ENCODE measurements at regions not wholly inside any gene's neighbourhood (a gene's known extent, or its start where the extent isn't known, plus 50 kb on each side); places are given as distances from the start of the nearest gene placed in this dataset.
"Not testable (repeated sequence)": the region's sequence is repeated elsewhere in the genome, so short reads cannot be mapped to it uniquely, and the experiment has no call there.

DNA sequence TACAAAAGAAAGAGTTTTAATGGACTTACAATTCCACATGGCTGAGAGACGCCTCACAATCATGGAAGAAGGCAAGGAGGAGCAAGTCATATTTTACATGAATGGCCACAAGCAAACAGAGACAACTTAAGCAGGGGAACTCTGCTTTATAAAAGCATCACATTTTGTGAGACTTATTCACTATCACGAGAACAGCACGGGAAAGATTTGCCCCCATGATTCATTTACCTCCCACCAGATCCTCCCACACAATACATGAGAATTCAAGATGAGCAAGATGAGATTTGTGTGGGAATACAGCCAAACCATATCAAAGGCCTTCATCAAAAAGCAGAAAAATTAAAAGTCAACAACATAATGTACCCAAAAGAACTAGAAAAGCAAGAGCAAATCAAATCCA, 111.0 kb upstream of the RPRM start:
- no peak for DNase-seq (ENCODE audit: extremely low spot score in 2 of 2)
- no peak for TF ChIP-seq POLR2A (IDR thresholded peaks at IDR 0.05)
- TF ChIP-seq, protein P1, sequence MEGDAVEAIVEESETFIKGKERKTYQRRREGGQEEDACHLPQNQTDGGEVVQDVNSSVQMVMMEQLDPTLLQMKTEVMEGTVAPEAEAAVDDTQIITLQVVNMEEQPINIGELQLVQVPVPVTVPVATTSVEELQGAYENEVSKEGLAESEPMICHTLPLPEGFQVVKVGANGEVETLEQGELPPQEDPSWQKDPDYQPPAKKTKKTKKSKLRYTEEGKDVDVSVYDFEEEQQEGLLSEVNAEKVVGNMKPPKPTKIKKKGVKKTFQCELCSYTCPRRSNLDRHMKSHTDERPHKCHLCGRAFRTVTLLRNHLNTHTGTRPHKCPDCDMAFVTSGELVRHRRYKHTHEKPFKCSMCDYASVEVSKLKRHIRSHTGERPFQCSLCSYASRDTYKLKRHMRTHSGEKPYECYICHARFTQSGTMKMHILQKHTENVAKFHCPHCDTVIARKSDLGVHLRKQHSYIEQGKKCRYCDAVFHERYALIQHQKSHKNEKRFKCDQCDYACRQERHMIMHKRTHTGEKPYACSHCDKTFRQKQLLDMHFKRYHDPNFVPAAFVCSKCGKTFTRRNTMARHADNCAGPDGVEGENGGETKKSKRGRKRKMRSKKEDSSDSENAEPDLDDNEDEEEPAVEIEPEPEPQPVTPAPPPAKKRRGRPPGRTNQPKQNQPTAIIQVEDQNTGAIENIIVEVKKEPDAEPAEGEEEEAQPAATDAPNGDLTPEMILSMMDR (IDR thresholded peaks at IDR 0.05) = no peak
- TF ChIP-seq POLR2AphosphoS5 (IDR thresholded peaks at IDR 0.05; ENCODE audit: insufficient read depth in 1 of 2, low read depth in 1 of 2) = no peak
- Histone ChIP-seq H3K4me1 (no peaks in the 10 kb centered on the region), H3K36me3 (no peaks in the 10 kb centered on the region), H3K27me3 (no peaks in the 10 kb centered on the region), H3K27ac (no peak overlapping the region), H3K9me3 (no peaks in the 10 kb centered on the region), H3K4me3 (no peak overlapping the region)
- intact Hi-C loops (cut with DNase I) = no loop called here

DNA sequence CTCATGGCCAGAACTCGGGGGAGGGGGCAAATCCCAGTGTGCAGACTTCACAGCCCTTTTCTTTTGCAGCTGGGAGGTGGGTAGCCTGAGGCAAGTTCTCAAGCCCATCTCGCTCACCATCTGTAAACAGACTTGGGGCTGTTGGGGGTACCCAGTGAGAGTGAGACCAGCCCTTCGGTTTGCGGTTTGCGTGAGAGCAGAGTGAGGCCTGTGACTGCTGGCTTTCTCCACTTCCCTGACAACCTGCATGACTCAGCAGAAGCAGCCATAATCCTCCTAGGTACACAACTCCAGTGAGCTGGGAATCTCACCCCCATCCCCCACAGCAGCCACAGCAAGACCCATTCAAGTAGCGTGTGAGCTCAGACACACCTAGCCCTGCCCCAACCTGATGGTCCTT, 114.5 kb upstream of the RPRM start:
- H3K36me3 ChIP-seq; H3K4me3 ChIP-seq; H3K27ac ChIP-seq; H3K4me1 ChIP-seq; H3K9me3 ChIP-seq; intact Hi-C loops (cut with DNase I); DNase-seq (ENCODE audit: extremely low spot score in 2 of 2); H3K27me3 ChIP-seq: not testable (repeated sequence)

DNA sequence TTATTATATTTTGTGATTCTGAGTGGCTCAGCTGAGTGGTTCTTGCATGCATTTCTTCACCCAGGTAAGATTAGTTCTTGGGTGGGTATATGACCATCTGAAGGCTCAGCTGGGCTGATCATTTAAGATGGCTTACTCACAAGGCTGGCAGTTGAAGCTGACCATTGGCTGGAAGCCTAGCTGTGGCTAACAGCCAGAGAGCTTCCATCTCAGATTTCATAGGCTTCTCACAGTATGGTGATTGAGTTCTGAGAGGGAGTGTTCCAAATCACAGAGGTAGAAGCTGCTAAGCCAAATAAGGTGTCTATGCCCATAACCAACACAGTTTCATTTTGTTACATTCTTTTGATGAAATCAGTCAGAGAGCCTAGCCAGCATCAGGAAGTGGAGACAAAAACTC, 117.4 kb upstream of the RPRM start:
- TF ChIP-seq, protein P1 (IDR thresholded peaks at IDR 0.05) = no peak
- no peak for TF ChIP-seq POLR2A (IDR thresholded peaks at IDR 0.05)
- TF ChIP-seq POLR2AphosphoS5 (IDR thresholded peaks at IDR 0.05; ENCODE audit: insufficient read depth in 1 of 2, low read depth in 1 of 2) = no peak

DNA sequence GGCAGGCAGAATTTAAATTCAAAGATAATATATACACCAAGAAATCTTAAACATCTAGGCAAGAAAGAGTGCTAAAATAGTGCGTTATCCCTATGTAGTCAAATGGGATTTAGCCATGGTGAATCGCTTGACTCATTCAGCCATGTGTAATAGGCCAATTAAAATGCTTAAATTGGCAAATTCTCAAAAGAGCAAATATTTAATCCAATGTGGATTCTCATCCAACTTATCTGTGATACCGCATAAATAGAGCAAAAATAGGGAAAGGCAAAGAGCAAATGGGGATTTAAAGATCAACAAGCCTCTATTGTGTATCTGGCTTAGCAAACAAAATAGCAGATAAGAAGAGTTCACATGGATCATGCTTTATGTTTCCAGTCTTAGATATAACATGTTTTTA, 123.2 kb upstream of the RPRM start:
- H3K4me3 ChIP-seq = no peak overlapping the region
- intact Hi-C loops (cut with DNase I) = no loop called here
- TF ChIP-seq, protein P1 (IDR thresholded peaks at IDR 0.05) = no peak
- TF ChIP-seq POLR2A (IDR thresholded peaks at IDR 0.05) (no peak), POLR2AphosphoS5 (IDR thresholded peaks at IDR 0.05; ENCODE audit: insufficient read depth in 1 of 2, low read depth in 1 of 2) (no peak)
- no peaks in the 10 kb centered on the region for H3K36me3 ChIP-seq
- H3K27me3 ChIP-seq = no peaks in the 10 kb centered on the region
- no peaks in the 10 kb centered on the region for H3K4me1 ChIP-seq
- DNase-seq (ENCODE audit: extremely low spot score in 2 of 2) = no peak
- no peaks in the 10 kb centered on the region for H3K9me3 ChIP-seq
- H3K27ac ChIP-seq = no peak overlapping the region

More for the DNA sequence above, 117.4 kb upstream of the RPRM start:
- Histone ChIP-seq H3K36me3 (no peaks in the 10 kb centered on the region), H3K4me3 (no peak overlapping the region), H3K27me3 (no peaks in the 10 kb centered on the region), H3K4me1 (no peaks in the 10 kb centered on the region), H3K27ac (no peak overlapping the region), H3K9me3 (no peaks in the 10 kb centered on the region)
- DNase-seq (ENCODE audit: extremely low spot score in 2 of 2) = no peak
- intact Hi-C loops (cut with DNase I) = no loop called here

DNA sequence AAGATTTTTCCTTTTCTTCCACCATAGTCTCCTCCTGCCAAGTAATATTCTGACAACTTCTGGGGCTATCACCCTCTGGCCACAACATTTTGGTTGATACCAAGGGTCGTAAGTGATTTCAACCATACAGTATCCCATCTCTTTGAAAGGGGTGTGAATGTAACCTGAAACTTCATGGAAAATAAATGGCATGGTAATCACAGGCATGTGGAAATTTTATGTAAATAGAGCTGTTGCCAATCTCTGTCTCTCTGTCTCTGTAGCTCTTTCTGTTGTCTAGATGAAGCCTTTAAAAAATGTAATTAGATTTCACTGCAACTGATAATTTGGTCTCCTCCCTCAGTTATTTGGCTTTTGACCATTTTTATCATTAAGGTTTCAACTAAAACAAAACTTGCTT, 125.6 kb upstream of the RPRM start:
- Histone ChIP-seq H3K4me1 (no peaks in the 10 kb centered on the region), H3K27me3 (no peaks in the 10 kb centered on the region), H3K9me3 (no peaks in the 10 kb centered on the region), H3K4me3 (no peak overlapping the region), H3K27ac (no peak overlapping the region), H3K36me3 (no peaks in the 10 kb centered on the region)
- intact Hi-C loops (cut with DNase I) = no loop called here
- no peak for DNase-seq (ENCODE audit: extremely low spot score in 2 of 2)
- TF ChIP-seq POLR2A (IDR thresholded peaks at IDR 0.05) (no peak), POLR2AphosphoS5 (IDR thresholded peaks at IDR 0.05; ENCODE audit: insufficient read depth in 1 of 2, low read depth in 1 of 2) (no peak)
- TF ChIP-seq, protein P1 (IDR thresholded peaks at IDR 0.05) = no peak

DNA sequence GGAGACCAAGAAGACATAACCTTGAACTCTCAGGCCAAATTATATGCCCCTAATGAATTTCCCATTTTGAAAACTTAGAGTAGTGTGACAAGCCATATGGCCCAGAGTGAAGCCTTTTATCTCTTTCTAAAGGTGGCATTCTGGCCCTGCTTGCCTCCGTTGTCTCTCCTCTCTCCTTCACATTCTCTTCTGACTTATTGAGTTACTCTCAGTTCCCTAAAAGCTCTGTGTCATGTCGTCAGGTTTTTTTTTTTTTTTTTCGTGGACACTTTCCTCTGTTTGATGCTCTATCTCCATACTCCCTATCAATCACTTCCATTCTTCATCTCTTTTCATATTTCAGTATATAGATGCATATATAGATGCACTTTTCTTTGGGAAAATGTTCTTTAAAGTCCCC, 128.1 kb upstream of the RPRM start:
- TF ChIP-seq POLR2AphosphoS5 (IDR thresholded peaks at IDR 0.05; ENCODE audit: insufficient read depth in 1 of 2, low read depth in 1 of 2) = no peak
- no peak for TF ChIP-seq POLR2A (IDR thresholded peaks at IDR 0.05)
- TF ChIP-seq, protein P1 (IDR thresholded peaks at IDR 0.05) = no peak
- Histone ChIP-seq H3K36me3 (no peaks in the 10 kb centered on the region), H3K4me1 (no peaks in the 10 kb centered on the region), H3K9me3 (no peaks in the 10 kb centered on the region), H3K4me3 (no peak overlapping the region), H3K27ac (no peak overlapping the region), H3K27me3 (no peaks in the 10 kb centered on the region)
- no peak for DNase-seq (ENCODE audit: extremely low spot score in 2 of 2)
- intact Hi-C loops (cut with DNase I) = no loop called here

Data from vagina (tissue), 2 donors.